Eye (tissue), 1 donor: ENCODE measurements at regions not wholly inside any gene's neighbourhood (a gene's known extent, or its start where the extent isn't known, plus 50 kb on each side); places are given as distances from the start of the nearest gene placed in this dataset.

ENCODE experiments used
- DNase-seq: peaks from one replicate; pipeline ENCODE4 v3.0.0-alpha.2; 2015

DNA sequence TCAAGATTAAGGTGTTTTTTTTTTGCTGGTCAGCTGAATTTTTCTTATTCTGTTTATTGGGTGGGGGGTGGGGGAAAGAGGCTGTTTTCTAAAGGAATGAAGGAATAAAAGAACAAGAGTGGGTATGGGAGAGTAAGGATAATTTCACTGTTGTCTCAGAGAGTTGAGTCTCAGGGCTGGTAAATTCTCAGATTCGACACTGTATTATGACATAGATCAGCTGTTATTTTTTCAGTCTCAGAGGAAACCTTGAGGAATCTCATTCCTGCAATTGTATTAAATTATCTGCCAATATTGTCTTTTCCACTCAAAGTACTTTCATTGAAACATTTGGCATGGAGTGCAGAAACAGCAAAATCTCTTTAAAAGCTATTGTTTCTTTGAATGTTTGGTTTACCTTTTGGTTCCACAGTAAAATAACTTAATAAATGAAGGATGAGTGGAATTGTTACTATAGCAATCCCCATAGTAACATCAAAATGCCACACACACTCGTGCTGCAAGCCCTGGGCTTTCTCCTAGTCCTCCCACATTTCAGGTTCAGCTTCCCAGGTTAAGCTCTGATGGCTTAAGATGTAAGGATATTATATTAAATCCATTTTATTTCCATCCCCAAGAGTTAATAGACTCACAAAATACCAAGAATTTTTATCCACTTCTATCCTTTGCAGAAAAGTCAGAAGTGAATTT, 478.7 kb upstream of the TCF4 start:
- peak; percentile 30 for DNase-seq

DNA sequence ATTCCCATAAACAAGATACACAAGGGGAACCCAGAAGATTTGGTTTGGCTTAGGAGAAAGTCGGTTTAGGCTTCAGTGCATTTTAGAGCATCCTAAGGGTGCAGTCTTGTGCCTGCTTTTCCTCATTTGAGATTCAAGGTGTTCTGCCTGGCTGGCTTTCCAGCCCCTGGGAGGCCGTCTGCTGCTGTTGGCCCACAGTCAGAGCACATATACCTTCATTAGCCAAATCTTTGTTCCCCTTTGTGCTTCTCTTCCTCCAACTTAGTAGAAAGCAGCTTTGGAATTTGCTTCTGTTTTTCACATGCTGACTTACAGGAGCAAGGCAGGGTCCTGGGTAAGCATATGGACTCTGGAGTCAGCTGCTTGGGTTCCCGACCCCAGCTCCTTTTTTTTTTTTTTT, 477.1 kb upstream of the TCF4 start:
- DNase-seq: no peak

DNA sequence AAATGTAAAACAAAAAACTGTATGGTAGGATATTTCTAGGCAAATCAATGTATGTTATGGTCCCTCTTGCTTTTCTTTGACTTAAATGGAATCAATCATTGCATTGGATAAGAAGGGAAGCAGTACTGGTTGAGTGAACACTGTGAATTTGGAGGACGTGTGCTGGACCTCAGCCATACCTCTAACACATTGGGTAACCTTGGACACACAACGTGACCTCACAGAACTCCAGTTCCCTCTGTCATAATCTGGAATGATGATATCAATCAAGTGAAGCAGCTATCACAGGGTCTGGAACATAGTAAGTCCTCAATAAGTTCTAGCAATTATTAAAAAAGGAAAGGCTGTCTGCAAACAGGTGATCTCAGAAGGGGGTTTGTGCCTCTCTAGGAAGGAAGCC, 474.9 kb upstream of the TCF4 start:
- DNase-seq: no peak

DNA sequence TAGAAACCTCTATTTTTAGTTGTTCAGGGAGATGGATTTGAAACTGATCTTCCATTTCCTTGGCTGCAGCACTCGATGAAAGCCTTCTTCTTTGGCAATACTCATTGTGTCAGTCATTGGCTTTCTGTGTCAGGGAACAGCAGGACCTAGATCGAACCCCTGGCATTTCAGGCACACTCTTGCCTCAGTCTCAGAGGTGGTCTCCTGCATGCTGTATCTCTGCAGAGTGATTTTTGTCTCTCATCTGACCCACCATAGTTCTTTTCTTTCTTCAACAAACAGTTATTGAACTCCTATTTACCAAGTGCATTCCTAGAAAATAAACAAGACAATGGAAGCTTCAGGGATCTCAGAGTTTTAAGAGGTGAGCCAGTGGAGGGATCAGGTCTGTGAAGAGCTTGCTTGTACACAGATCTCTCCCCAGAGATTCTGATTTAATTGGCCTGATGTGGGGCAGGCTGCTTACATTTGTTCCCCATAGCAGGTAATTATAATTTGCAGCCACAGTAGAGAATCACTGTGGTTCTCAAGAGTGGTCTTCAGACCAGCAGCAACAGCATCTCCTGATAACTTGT, 473.1 kb upstream of the TCF4 start:
- DNase-seq: no peak

DNA sequence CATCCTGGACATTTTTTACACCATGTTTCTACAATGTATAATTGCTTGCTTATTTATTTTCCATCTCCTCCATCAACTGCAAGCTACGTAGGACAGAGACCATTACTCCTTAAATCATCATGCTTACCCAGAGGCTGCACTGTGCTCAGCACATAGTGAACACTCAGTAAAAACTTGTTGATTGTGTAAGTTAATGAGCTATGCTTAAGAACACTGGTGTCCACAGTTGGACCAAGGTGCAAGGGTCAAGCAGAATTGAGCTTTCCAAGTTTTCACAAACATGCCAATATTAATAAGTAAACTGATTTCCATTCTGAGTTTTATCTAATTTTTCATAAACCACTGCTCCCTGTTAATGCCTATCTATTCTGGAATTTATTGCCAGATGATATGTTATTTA, 464.2 kb upstream of the TCF4 start:
- no peak for DNase-seq

DNA sequence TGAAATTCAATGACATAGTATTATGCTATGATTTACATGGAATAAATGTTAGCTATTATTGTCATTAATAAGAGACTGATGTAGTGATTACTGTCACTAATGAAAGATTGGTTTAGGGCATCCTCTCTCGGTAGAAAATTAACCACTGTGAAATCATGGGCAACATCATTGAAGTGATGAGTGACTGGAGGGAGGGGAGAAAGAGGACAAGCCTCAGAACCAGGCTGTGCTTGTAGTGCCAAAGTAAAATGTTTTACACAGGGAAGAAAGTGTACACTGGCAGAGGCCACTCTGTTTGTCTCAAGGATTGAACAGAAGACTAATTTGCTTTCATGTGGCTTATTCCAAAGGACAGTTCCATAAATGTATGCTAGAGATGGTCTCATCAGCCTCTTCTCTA, 456.2 kb upstream of the TCF4 start:
- DNase-seq: no peak

DNA sequence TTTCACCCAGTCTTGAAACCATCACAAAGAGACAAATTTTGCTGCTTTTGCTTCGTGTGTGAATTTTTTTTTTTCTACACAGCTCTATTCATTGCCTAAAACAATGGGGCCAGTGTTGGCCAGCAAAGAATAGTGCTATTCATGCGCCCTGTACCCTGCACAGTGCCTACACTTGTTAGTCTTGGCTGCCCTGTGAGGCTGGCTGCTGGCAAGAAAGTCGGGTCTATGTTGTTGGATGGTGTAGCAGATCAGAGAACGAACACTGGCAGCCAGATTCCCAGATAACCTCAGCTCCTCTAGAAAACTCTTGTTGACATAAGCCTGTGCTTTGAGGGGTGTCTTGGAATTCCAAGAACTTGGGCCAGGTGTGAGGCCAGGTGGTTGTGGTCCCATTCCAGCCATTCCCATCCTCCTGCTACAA, 455.7 kb upstream of the TCF4 start:
- peak; percentile 5 for DNase-seq

DNA sequence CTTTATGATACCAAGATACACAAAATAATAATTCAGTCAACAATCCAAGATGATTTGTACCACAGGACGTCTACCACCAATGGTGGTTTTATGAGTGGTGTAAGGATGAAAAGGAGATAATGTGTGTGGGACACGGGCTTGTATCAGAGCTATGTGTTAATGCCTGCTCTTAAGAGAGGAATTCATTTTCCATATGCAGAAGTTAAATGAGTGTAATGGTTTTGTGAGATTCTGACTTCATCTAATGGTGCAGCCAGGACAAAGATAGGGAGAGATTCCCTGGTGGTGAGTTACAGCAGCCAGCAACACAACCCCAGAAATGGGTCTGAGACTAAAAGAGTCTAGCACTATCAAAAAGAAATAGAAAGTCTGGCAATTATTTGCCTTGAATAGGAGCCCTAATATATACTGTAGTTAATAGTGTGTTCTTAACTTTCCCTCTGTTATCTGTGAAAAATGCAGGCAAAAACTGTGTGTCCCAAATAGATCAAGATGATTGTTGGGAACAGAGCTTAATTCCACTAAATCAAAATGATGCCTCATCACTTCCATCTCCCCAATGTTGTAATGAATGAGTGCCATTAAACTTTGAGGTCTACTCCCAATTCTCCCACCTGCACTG, 455.0 kb upstream of the TCF4 start:
- no peak for DNase-seq

DNA sequence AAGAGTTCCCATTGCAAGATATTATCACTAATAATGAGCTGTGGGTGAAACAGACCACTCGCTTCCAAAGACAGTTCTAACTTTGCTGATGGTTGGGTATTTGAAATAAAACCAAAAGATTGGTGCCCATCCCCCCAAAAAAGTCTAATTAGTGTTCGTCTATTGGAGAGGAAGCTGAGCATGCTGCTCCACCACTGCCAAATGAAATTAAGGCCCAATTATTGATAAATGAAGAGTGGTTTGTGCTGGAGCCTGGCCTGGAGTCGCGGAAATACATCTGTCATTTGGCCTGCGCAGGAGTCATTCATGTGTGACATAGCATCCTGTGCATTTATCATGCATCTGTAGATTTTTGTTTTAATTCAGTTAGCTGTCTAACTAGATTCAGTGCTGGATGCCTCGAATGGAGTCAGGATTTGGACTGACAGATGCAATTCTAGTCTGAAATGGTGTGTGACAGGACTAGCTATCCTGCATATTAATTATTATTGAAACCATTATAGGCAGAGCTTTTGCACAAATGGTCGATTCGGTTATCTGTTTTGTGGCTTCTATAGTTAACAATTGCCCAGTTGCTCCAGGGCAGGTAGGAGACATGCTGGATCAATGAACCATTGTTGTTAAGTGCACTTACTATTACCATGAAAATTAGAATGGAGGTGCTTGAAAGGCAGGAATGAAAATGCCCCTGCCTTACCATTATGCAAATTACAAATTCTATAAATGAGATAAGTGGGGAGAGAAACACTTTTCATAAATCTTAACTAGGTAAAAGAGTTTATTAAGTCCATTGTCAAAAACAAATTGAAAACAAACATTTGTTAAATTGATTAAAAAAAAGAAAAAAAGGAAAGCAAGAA, 450.4 kb upstream of the TCF4 start:
- DNase-seq: peak; percentile 85

DNA sequence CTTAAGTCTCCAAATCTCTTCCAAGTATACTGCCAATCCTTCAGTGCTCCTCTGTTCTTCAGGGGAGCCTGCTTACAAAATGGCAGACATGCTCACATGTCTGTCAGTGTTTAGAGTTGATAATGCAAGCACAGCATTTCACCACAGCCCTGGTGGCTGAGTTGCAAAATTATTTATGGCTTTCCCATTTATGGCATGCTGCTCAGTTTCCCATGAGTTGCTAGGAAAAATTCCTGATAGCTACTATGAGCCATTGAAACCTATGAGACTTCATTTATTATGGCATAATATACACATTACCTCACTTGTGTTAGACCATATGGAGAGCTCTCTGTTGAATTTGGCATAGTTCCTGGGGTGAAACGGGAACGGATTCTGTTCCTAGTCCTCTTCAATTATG, 448.7 kb upstream of the TCF4 start:
- no peak for DNase-seq

DNA sequence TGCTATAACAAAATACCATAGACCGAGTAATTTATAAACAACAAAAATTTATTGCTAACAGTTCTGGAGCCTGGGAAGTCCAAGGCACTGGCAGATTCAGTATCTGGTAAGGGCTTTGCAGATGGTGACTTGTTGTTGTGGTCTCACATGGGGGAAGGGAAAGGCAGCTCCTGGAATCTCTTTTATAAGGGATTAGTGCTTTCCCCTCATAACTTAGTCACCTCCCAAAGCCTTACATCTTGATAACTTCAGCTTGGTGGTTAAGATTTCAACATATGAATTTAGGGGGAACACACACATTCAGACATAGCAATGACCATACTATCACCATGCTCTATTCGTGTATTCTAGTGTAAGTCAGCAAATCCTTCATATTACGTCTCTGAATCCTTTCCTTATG, 447.6 kb upstream of the TCF4 start:
- DNase-seq: no peak

DNA sequence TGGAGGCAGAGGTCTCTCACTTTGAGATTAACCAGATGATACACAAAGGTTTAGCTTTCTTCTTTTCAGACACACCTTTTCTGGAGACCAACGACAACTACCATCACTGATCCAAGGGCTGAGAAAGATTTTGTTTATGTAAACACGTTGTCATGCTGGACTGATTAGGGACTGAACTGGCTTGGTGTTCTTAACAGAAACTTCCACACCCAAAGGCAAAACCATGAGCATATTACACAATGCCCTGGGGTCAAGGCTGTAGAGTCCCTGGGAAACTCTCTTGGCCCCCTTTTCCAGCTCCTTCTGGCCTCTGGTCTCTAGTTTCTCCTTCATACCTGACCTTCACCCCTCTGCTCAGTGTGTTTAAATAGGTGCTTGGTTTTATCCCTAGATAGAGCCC, 447.0 kb upstream of the TCF4 start:
- DNase-seq: no peak

DNA sequence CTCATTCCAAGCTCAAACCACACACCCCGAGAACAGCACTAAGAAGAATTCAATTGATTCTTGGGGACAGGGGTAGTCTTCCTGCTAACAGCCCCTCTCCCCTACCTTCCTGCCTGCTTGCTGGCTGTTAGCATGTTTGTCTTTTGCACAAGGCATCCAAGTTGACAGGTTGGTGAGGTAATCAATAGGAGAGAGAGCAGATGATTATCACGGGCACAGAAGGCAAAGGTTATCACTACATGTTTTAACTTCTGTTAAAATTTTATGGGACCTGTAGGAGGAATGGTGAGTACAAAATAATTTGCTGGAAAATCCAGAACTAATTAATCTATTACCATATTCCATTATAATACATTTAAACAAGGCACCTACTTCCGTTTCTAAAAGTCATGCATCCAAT, 442.1 kb upstream of the TCF4 start:
- DNase-seq: peak; percentile 16

DNA sequence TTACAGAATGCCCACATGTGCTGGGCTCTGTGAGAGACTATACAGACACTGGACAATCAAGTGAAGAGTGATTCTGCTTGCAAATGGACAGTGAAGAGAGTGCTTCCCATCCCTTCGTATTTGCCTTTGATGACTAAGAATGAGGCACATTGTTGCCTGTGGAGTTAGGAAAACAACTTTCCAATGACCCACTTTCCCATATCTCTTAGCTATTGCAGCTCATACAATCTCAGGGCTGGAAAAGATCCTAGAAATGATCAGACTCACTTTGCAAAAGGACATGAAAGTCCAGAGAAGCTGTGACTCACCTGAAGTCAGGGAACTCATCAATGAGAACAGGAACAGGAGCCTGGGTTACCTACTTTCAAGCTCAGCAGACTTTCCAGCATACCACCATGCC, 440.5 kb upstream of the TCF4 start:
- DNase-seq: no peak

DNA sequence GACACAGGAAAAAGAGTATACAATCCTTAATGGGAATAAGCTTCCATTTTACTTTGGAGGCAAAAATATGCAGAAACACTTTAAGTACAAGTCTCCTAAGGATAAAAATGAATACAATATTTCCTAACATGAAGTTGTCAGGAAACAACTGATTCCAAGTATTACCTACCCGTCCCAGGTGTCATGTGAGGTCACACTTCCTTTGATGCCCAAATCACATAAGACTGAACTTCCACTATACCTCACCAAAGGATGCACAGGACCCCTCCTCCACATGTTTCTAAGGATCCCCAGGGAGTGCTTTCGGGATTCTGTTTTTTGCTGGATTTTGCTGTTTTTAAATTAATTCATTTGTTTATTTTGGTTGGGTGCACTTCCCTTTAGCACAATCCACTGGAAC, 438.5 kb upstream of the TCF4 start:
- DNase-seq: no peak

DNA sequence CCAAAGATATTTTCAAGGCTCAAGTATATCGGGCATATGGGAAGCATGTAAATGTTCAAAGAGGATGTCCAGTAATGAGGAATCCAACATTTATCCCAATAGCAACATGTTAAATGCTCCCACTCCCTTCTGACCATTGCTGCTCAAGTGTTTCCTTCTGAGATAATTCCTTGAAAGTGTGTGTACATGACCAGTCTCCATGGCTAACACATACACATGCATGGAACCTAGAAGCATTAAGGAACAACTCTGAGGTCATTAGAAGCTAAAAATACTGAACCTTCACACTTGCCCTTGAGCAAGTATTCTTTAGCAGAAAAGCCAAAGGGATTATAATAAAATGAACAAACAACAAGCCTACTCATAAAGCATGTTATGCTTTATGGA, 433.8 kb upstream of the TCF4 start:
- DNase-seq: no peak

DNA sequence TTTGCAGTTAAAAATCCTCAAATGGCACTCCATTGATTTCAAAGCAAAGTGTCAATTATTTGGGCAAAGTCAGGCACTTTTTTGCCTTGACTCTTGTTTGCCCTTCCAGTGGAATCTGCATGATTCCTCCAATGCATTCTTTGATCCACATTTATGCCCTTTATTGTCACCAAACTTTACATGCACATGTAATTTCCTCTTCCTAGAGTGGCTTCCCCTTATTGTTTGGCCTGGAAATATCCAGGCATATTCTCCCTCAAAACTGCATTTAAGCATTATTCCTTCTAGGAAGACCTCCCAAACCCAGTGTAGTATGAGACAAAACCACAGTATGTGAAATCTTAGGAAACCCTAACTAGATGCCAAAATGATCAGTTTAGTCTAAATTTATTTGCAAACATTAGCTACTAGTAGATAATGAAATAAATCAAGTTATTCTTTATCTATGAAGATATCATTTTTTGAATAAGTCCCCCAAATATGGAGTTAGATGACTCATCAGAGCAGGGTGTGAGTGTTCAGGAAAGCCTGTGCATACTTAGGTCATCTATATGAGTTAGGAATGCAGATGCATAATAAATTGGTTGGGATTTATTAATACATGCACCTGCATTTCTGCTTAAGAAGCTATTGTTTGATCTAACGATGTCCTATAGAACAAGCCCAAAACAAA, 433.3 kb upstream of the TCF4 start:
- no peak for DNase-seq

DNA sequence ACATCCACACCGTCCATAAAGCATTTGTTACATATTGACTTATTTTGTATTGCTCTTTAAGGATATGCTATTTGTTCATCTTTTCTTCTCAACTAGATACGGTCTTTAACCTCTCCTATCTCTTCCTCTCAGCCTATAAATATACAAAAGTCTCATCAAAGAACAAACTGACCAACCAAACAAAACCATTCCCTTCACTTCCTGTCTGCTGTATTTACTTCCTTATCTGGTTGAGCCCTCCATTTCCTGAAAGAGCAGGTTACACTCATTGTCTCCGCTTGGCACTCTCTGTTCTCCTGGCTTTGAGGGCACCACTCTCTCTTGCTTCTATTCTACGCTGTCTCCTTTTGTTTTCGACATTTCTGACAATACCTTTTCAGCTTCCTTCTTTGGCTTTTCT, 431.9 kb upstream of the TCF4 start:
- DNase-seq: no peak

DNA sequence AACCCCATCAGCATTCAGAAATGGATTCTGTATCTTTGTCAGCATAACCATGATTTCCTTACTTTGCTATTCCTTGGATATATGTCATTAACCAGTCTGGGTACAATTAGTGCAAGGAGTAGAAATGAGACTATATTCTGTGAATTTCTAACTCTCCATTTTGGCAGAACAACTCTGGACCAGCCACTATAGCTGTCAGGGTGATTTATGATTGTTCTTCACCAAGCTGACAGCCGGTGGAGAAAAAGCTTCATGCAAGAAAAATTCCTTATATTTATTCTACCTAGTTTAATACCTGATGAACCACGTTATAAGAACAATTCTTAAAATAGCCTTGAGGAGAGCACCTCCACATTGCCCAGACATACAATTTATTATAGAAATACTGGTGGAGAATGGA, 431.2 kb upstream of the TCF4 start:
- no peak for DNase-seq

DNA sequence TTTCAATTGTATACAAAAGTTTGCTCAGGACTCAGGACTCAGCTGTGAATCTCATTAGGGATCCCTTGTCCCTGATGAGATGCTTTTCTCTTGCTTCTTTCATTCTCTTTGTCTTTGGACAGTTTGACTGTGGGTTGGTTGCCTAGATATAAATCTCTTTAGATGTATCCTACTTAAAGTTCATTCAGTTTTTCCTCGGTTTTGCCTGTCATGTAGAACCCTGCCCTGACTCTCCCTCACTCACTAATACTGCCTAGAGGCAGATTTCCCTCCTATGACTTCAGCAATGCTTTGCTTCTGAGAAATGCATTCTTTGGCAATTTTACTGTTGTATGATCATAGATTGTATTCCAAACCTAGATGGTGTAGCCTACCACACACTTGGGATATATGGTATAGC, 421.4 kb upstream of the TCF4 start:
- DNase-seq: no peak

DNA sequence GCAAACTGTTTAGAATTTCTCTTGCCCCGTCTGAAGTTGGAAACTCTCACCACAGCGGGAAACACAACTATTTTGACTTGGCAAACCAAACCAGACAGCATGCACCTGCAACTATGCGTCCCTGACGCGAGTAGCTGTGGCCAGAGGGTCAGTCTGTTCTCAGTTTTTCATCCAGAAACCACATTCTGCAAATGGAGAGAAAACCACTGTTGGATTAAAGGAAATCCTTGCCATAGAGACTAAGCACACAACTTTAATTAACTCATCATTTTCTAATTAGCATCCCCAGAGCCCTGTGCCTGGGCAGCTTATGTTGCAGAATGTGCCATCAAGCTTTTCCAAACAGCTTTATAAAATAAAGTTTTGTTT, 415.7 kb upstream of the TCF4 start:
- no peak for DNase-seq

DNA sequence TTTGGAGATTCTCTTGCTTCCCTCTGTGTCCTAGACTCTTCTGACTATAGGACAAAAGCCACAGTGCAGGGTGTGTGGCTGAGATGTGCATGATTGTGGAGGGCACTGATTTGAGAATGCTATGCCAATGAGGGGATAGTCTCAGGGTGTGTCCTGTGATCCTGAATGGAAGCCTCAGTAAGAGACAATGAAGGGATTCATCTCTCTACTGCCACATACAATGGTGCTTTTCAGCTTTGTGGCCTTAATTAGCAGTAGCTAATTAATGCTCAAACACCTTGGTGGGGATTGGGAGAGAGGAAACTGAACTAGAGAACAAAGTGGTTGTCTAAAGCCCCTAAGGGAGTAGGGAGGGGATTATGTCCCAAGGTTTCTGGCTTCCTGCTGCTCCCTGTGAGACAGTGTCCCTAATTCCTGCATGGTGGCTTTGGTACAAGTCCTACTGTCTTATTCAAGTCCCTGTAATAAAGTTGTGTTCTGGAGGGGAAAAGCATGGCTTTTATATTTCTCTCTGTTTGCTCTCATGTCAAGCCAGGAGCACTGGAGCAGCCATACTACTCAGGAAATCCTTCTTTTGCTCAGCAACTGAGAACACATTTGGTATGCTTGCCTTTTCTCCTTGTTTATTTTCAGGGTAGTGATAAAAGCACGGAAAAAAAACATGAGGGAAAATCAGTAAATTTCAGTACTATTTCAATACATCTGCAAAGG, 415.2 kb upstream of the TCF4 start:
- no peak for DNase-seq

DNA sequence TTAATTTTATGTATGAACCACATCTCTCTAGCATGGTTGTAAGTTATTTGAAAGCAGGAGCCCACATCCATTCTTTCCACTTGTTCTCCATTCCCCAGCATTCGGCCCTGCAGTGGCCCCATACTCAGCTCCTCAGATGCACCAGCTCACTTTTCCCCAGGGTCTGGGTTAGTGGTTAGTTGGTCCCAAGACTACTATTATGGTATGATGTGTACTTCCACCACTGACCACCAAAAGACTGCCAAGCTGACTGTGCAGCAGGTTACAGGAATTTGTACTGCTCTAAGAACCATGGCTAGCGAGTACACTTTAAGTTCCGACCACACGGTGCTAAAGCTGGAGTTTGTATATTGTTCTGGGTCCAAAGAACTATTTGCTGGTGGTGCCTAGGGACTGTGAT, 413.6 kb upstream of the TCF4 start:
- DNase-seq: no peak
